SW480 (cell line): ENCODE measurements at regions not wholly inside any gene's neighbourhood (a gene's known extent, or its start where the extent isn't known, plus 50 kb on each side); places are given as distances from the start of the nearest gene placed in this dataset.

ENCODE experiments used
- DNase-seq: peaks from one replicate; pipeline ENCODE4 v3.0.0-alpha.2; 2016; ENCODE audit warnings: low spot score

DNA sequence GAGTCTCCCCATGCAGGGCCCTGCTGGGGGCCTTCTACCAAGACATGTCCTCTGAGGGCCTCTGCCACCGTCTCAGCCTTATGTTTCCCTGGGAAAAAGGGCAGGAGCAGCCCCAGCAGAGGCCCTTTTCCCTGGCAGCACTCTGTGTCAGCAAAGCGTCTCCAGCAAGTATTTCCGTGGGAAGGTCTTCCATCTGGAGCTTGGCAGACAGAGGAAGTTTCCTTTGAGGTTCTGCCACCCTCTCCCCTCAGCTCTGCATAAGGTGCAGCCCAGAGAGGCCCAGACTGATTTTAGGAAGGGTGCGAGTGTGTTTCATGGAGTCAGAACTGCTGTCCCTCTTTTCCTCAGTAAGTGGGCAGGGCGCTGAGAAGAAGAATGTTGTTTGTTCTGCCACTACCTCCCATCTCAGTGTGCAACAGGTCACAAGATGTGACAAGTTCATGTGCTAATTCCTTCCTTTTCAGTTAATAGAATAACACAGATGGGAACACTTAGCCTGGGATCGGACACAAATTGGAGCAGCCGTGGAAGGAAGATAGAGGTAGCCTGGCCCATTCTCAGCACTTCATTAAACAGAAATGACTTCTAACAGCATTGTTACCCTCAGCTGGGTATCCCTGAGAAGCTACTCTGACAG, 784.4 kb downstream of the MAFB start:
- no peak for DNase-seq

GRCh38 chr20:39903806-39904465, 785.1 kb downstream of the MAFB start:
- DNase-seq: no peak

DNA sequence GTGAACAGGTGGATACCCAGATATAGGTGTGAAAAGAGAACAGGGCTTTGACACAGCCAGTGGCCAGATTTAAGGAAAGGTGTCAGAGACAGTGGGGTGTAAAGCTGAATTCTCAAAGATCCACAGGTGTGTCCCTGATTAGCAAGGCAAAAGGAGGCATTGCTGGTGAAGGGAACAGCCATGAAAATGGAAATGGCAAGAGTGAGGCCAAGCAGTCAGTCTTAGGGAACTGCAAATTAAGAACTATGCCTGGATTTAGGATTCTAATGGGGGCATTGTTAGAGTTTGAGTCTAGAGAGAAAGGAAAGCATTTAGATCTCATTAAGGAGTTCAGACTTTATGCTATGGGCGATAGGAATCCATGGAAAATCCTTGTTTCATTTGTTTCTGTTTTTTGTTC, 789.2 kb downstream of the MAFB start:
- no peak for DNase-seq

DNA sequence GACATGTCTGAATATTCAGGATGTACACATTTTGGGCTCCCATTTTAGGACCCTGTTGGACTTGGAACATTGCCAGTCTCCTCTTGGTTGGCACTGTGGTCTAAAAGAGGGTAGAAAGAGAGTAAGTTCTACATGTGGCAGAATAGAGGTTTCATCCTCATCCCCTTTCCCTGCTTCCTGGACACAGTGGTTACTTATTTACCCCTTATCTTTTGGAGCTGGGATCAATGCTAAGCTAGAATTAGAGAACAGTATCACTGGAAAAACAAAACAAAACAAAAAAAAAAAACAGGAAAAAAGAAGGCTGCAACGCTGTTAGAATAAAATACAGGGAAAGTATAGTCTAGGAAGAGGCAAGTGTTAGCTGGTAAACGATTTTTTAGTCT, 790.6 kb downstream of the MAFB start:
- no peak for DNase-seq

- DNase-seq: no peak
Observed at GRCh38 chr20:39897781-39898466, 791.1 kb downstream of the MAFB start.

GRCh38 chr20:39897058-39897457, 792.0 kb downstream of the MAFB start:
- no peak for DNase-seq

GRCh38 chr20:39894067-39894466, 795.0 kb downstream of the MAFB start:
- DNase-seq: no peak

DNA sequence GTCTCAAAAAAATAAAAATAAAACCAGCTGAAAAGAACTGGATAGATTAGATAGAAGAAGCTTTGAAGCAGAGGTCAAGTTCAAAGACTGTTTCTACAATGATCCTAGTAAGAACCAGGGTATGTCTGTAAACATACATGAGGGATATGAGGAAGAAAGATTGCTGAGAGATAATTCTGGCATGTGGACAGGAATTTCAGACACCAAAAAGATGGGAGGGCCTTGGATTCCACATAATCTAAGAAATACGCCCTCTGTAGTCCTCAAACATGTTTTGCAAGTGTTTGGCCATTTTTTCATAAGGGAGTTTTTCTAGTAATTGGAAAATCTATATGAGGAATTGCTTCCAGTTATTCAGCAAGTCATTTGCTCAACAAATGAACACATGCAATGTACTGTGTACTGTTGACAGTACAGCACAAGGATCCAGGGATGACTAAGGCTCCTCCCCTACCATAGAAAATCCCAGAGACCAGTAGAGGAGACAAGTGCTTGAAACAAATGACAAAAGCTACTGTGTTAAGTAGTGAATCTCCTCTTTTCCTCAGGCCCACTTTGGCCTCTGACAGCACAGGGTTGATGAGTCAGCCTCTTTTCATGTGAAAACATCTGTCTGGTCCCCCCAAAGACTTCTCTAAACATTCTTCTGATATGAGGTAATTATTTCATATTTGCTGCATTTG, 795.9 kb downstream of the MAFB start:
- DNase-seq: peak; percentile 25

GRCh38 chr20:39890697-39891096, 798.3 kb downstream of the MAFB start:
- DNase-seq: no peak

DNA sequence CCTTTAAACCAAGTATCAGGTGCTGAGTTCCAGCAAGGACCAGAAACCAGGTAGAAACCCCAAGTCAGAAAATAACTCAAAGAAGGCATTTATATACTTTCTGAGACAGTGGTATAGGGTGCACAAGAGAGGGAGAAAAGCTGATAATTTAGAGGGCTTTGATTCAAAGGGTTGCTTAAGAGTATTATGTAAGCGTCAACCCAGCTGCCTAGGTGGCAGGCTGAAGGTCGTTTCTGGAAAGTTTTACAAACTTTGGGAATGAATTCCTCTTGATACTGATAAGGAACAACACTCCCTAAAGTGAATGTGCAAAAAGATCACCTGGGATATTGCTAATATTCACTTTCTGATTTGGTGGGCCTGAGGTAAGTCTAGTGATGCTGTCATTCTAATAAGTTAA, 800.7 kb downstream of the MAFB start:
- DNase-seq: no peak

- DNase-seq: no peak
Observed at GRCh38 chr20:39886650-39887190, 802.3 kb downstream of the MAFB start.

DNA sequence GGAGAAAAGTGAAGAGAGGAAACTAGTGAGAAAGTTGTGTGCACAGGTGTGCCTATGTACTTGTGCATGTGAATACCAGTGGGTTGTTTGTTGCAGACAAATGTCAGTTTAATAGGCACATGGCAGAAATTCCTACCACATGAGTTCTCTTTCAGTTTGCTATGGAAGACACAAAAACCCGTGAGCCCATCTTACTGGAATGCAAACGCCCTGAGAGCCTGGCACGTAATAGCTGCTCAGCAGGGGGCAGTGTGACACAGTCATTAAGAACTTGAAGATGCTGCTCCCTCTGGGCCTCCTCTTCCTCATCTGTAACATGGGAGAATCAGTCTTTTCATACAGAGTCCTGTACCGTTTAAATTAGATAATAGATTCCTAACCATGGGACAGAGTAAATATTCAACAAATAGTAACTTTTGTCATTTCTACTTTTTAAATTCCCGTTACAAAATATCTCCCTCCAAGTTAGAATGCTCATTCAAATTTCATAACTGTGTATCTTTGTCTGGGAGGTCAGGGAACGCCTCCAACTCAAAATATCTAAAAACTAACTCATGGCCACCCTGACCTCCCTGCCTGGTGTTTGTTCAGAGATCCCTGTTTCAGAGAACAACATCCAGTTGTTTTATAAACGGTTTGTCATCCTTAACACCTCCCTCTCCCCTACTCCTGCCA, 802.9 kb downstream of the MAFB start:
- DNase-seq: peak; percentile 50

- no peak for DNase-seq
Observed at GRCh38 chr20:39882806-39883205, 806.2 kb downstream of the MAFB start.

GRCh38 chr20:39880890-39881289, 808.1 kb downstream of the MAFB start:
- DNase-seq: peak; percentile 52

GRCh38 chr20:39879296-39879695, 809.7 kb downstream of the MAFB start:
- DNase-seq: no peak

DNA sequence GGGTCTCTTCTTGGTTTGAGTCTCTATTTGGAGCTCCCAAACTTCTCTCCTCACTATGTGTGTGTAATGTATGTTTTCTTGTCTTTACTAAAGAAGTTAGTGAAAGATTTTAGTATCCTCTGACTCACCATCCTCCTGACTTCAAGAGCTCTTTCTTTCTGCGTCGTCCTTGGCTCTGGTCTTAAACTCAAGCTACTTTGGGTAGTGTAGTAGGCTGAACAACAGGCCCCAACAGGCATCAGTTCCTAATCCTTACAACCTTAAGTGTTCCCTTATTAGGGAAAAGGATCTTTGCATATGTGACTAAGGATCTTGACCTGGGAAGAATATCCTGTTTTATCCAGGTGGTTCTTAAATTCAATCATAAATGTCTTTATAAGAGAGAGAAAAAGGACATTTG, 810.2 kb downstream of the MAFB start:
- DNase-seq: no peak

GRCh38 chr20:39878320-39878719, 810.7 kb downstream of the MAFB start:
- no peak for DNase-seq

DNA sequence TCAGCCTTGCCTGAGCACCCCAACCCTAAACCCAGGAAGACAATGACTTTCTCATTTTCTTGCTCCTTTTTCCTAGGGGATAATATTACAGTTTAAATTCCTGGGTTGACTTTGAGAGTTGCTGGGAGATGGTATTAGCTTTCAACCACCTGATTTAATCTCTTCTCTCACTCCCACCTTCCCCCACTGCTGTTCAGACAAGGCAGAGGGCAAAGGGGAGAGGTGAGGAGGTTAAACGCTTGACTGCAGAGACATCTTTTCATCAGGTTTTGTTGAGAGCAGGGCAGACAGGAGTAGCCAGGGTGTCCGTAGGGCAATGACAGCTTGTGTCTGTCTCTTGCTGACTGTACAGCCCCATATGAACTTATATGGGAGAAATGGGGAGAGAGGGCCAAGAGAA, 811.2 kb downstream of the MAFB start:
- DNase-seq: no peak

DNA sequence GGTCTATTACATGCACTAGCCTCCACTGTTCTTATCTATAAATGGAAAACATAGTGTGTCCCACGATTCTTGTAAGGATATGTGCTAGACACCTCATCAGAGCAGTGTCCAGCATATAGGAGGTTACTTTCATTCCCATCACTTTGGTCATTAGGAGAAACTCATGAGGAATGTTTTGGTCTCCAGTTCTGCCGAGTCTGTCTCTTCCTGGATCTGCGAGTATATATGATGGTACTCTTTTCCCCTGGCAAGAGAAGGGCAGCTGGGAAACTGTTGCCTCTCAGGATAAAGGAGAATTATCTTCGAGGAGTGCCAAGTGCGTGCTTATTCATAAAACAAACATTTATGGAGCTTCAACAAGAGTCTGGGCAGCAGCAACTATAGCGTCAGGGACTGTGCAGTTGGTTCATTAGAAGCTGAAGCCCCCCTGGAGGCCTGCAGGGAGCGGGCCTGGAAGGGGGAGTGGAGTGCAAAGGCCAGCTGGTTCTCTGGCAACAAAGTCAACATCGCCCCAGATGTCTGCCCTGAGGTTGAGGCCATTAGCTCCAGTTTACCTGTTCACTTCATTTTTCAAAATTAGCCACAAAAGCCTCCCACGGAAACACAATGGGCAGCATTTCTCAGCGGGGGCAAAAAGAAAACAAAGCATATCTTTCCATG, 811.9 kb downstream of the MAFB start:
- no peak for DNase-seq

DNA sequence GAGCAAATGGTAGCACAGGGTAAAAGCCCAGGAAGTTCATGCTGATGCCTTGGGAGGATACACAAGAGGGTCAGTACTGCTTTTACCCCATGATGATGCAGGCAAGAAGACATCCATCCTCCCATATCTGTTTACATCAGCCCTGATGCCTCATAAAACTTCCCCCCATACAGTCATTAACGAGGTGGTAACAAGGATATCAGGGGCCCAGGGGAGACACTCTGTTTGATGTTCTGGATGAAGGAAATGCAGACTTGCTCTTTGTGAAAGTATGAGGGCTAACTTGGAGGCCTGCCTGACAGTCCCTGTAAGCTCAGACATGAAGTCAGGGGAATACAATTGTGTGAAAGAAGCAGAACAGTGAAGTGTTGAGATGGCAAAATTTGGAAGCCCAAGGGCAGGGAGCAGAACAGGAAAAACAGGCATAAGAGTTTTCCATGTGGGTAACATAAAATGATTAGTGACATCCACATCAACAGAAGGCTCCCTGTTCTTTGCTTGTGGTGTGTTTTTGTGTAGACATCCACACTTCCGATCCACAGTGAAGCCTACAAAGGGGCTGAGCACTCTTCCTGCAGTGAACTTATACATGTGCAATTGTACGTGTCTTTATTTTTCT, 813.4 kb downstream of the MAFB start:
- DNase-seq: no peak
